Astrocyte (in vitro differentiated cells and primary cell): ENCODE measurements at regions not wholly inside any gene's neighbourhood (a gene's known extent, or its start where the extent isn't known, plus 50 kb on each side); places are given as distances from the start of the nearest gene placed in this dataset.

Experiments
- DNase-seq: peaks from one replicate; pipeline ENCODE4 v3.0.0-alpha.2; 2010; ENCODE audit warnings: low read depth
- FAIRE-seq: peaks from 2 replicates; lab custom pipeline; 2011; peaks lifted over from hg19 to GRCh38; lab: Jason Lieb, UNC
- H2AFZ ChIP-seq: 2 replicates; pipeline ENCODE4 v1.6.0; 2012; ENCODE audit warnings: low read depth, low read length, inconsistent platforms
- H3K27ac ChIP-seq: 2 replicates; pipeline ENCODE4 v1.5.1; 2011; ENCODE audit warnings: low read depth, low read length, inconsistent platforms
- H3K27me3 ChIP-seq: 2 replicates; pipeline ENCODE4 v1.6.0; 2011; ENCODE audit warnings: low read length, inconsistent platforms; ENCODE audit not compliant: insufficient read depth
- H3K36me3 ChIP-seq: 2 replicates; pipeline ENCODE4 v1.5.1; 2011; ENCODE audit warnings: low read length, inconsistent platforms; ENCODE audit not compliant: insufficient read depth
- H3K4me1 ChIP-seq: 2 replicates; pipeline ENCODE4 v1.5.1; 2011; ENCODE audit warnings: low read length, inconsistent platforms; ENCODE audit not compliant: insufficient read depth
- H3K4me2 ChIP-seq: 2 replicates; pipeline ENCODE4 v1.6.0; 2012; ENCODE audit warnings: low read length, inconsistent platforms
- H3K4me3 ChIP-seq: 2 replicates; pipeline ENCODE4 v1.5.1; 2011; ENCODE audit warnings: low read depth, mild to moderate bottlenecking, low read length, inconsistent platforms; ENCODE audit not compliant: insufficient read depth
- H3K79me2 ChIP-seq: 2 replicates; pipeline ENCODE4 v1.6.0; 2012; ENCODE audit warnings: mild to moderate bottlenecking, low read length, inconsistent platforms; ENCODE audit not compliant: insufficient read depth
- H3K9ac ChIP-seq: 2 replicates; pipeline ENCODE4 v1.6.0; 2012; ENCODE audit warnings: mild to moderate bottlenecking, low read length, inconsistent platforms
- H3K9me3 ChIP-seq: 2 replicates; pipeline ENCODE4 v1.5.1; 2012; ENCODE audit warnings: low read depth, mild to moderate bottlenecking, low read length, inconsistent platforms; ENCODE audit not compliant: insufficient read depth
- H4K20me1 ChIP-seq: 2 replicates; pipeline ENCODE4 v1.6.0; 2012; ENCODE audit warnings: low read length, inconsistent platforms; ENCODE audit not compliant: insufficient read depth
- H3K27ac Mint-ChIP-seq: one replicate; pipeline ENCODE4 v1.8.0; 2021; ENCODE audit warnings: mild to moderate bottlenecking, mixed read lengths; ENCODE audit not compliant: unreplicated experiment
- H3K27me3 Mint-ChIP-seq: one replicate; pipeline ENCODE4 v1.8.0; 2021; ENCODE audit warnings: low read depth, mixed read lengths; ENCODE audit not compliant: unreplicated experiment
- H3K36me3 Mint-ChIP-seq: one replicate; pipeline ENCODE4 v1.8.0; 2021; ENCODE audit warnings: low read depth, mixed read lengths; ENCODE audit not compliant: unreplicated experiment
- H3K4me1 Mint-ChIP-seq: one replicate; pipeline ENCODE4 v1.8.0; 2021; ENCODE audit warnings: low read depth, mixed read lengths; ENCODE audit not compliant: unreplicated experiment
- H3K4me3 Mint-ChIP-seq: one replicate; pipeline ENCODE4 v1.8.0; 2021; ENCODE audit warnings: mild to moderate bottlenecking, moderate library complexity, mixed read lengths; ENCODE audit not compliant: unreplicated experiment
- H3K9me3 Mint-ChIP-seq: one replicate; pipeline ENCODE4 v1.8.0; 2021; ENCODE audit warnings: mild to moderate bottlenecking, mixed read lengths; ENCODE audit not compliant: unreplicated experiment
- CTCF ChIP-seq: IDR thresholded peaks from 2 replicates; pipeline ENCODE4 v1.5.1; 2011; ENCODE audit warnings: low read depth, mild to moderate bottlenecking, inconsistent platforms, low read length, moderate library complexity; ENCODE audit not compliant: insufficient read depth
- EZH2 ChIP-seq: IDR thresholded peaks from 2 replicates; pipeline ENCODE4 v1.6.1; 2012; ENCODE audit warnings: mild to moderate bottlenecking, low read length, inconsistent platforms; ENCODE audit not compliant: insufficient read depth

GRCh38 chr15:68528626-68529290 is 50.0 kb upstream of the CORO2B start:
- Mint-ChIP-seq H3K4me1 (peaks cover 35% of the 10 kb centered on the region), H3K36me3 (peaks cover 1% of the 10 kb centered on the region), H3K4me3 (peak overlapping the region; percentile 61), H3K9me3 (peaks cover 10% of the 10 kb centered on the region), H3K27ac (peak overlapping the region; percentile 98), H3K27me3 (no peaks in the 10 kb centered on the region)
- TF ChIP-seq EZH2 (no peak), CTCF (no peak)
- Histone ChIP-seq H4K20me1 (no peaks in the 10 kb centered on the region), H3K79me2 (no peaks in the 10 kb centered on the region), H3K4me3 (no peak overlapping the region), H3K4me1 (peaks cover 36% of the 10 kb centered on the region), H3K9ac (peak overlapping the region; percentile 11), H3K27me3 (no peaks in the 10 kb centered on the region), H3K36me3 (no peaks in the 10 kb centered on the region), H2AFZ (no peak overlapping the region), H3K27ac (peak overlapping the region; percentile 17), H3K9me3 (no peaks in the 10 kb centered on the region), H3K4me2 (peak overlapping the region; percentile 70)
- FAIRE-seq (no peak), DNase-seq (peak; percentile 88)
